HG03378 (cell line): ENCODE measurements at regions not wholly inside any gene's neighbourhood (a gene's known extent, or its start where the extent isn't known, plus 50 kb on each side); places are given as distances from the start of the nearest gene placed in this dataset.

Source experiments
- ATAC-seq: cut with Tn5 transposase; IDR thresholded peaks from one replicate; pipeline ENCODE4 v1.9.1; 2021; ENCODE audit warnings: mild to moderate bottlenecking, moderate library complexity; ENCODE audit not compliant: unreplicated experiment

DNA sequence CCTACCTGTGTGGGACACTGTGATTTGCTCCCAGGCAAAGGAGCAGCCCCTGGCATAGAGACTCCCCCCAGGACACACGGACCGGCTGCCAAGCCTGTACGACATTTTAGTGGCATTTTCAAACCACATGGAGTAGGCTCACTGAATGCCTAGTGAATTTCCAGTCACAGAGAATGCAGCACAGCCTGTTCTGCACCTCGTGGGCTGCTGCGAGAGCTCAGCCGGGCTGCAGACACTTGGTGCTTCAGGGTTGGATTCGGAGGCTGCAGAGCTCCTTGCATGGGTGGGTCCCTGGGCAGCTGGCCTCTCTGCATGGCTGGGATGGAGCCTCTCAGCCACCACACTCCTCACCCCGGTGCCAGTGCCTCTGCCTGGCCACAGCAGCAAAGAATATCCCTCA, 51.2 kb upstream of the HNF1B start:
- ATAC-seq, result no peak
